HG03457 (cell line): ENCODE measurements at regions not wholly inside any gene's neighbourhood (a gene's known extent, or its start where the extent isn't known, plus 50 kb on each side); places are given as distances from the start of the nearest gene placed in this dataset.
"Not testable (repeated sequence)": the region's sequence is repeated elsewhere in the genome, so short reads cannot be mapped to it uniquely, and the experiment has no call there.

Experiments
- ATAC-seq: cut with Tn5 transposase; IDR thresholded peaks from one replicate; pipeline ENCODE4 v1.9.1; 2021; ENCODE audit warnings: moderate number of reproducible peaks; ENCODE audit not compliant: unreplicated experiment

DNA sequence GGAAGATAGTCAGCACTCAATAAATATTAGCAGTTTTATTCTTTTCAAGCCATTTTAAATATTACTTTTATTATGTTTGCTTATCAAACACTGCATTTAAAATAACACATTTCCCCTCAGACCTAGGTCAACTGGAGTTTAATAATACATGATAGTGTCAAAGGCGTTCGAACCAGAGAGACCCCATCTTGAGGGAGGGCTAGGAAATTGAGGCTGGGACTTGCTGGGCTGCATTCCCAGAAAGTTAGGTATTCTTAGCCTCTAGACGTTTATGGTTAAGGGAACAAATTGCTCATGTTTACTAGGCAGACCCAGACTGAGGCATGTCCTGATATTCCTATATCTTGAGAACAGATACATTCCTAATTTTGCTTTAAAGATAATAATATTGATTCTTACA, 426.5 kb downstream of the METTL4 start:
- ATAC-seq, result no peak

DNA sequence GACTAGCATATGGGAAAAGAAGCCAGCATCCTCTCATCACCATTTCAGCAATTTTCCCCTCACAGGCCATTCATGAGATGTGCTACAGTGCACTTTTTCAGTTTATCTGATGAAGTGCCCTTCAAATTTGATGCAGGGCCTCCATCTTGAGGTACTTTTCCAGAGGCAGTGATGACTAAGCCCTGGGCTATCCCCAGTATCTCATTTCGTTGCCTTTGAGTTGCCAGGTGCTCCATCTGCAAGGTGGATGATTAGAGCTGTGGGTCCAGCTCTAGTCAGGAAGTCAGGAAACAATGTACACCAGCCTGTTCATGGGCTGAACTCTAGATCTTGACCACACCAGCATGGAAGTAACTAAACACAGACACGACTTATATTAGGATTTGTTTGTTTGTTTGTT, 425.2 kb downstream of the METTL4 start:
- no peak for ATAC-seq

DNA sequence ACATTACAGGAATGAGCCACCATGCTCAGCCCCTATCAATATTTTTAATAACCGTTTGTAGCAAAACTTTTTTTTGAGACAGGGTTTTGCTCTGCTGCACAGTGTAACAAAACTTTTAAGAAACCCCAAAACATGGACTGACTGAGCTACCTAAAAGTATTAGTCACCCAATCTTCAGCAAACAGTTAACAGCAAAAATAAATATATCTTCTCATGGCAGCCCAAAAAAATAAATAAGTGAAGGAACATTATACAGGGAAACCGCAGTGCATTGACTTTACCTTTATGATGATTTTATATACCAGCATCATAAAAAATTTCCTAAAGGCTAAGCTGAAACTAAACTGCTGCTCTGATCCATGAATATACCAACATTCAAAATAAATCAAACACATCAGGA, 424.6 kb downstream of the METTL4 start:
- no peak for ATAC-seq

DNA sequence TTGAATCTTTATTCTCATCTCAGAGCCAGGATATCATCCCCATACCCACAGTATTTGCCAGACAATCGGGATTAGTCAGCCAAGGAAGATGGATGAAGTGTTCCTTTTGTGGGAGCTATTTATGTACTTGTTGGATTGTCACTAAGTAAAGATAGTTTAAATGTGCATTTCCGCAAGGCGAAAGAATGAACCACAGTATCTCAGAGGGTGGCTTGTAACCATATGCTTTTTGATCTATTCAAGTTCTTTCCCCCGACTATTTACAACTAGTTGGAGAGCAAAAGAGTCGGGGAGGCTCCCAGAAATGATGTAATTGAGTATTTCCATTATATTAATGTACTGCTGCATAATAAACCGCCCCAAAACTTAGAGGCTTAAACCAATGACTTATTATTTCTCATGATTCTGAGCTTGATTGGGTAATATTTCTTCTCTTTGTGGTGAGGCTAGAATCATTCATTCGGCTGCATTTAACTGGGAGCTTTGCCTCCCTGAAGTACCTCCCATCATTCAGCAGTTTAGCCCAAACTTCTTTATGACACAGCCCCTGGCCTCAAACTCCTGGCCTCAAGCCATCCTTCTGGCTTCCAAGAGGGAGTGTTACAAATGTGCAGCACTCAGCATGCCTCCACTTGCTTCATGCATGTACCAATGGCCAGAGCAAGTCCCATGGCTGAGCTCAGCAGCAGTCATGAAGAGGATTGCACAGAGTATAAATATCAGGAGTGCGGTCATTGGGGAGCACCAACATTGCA, 423.7 kb downstream of the METTL4 start:
- no peak for ATAC-seq

DNA sequence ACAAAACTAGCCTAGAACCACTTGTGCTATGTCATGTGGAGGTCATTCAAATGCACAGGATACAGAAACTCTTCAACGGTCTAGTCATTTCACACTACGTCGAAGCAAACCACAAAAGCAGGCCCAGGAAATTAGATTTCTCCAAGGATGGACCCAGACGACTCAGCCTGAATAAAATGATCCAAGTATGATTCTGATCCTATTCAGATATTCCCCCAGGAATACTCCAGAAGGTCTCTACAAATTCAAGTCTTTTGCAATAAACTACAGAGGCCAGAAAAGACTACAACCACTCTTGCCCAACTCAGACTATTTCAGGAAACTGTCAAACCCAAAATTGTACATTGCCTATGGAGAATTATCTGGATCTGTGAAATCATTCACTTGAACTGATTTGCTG, 422.5 kb downstream of the METTL4 start:
- ATAC-seq, result no peak

DNA sequence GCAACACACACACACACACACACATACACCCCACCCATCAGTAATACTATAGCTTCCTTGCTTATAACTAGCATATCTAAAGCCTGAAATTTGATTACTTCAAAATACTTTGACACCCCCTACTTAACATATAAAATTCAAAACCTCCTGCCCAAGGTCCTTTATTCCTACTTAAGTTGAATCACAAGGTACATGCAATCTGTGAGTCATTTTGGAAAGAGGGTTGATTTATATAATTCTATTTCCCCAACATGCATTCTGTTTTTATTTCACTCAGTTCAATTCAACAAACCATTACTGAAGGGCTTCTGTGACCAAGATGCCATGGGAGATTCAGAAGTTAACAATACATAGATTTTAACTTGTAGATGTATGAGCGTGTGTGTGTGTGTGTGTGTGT, 420.7 kb downstream of the METTL4 start:
- ATAC-seq, result no peak

DNA sequence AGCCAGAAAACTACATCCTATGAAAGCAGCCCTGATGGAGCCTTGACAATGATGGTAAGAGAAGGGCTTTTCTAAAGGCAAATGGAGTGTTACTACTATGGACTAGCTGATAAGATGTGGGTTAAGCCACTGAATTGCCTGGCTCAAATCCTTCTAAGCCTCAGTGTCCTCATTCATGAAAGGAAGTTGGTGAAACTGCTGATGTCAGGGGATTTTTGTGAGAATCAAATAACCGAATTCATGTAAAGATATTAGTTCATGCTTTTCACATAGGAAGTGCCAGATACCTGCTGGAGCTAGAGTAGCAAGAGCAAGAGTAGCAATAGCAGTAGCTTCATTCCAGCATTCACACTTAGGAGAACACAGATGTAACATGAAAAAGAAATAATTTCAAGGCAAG, 417.0 kb downstream of the METTL4 start:
- no peak for ATAC-seq

DNA sequence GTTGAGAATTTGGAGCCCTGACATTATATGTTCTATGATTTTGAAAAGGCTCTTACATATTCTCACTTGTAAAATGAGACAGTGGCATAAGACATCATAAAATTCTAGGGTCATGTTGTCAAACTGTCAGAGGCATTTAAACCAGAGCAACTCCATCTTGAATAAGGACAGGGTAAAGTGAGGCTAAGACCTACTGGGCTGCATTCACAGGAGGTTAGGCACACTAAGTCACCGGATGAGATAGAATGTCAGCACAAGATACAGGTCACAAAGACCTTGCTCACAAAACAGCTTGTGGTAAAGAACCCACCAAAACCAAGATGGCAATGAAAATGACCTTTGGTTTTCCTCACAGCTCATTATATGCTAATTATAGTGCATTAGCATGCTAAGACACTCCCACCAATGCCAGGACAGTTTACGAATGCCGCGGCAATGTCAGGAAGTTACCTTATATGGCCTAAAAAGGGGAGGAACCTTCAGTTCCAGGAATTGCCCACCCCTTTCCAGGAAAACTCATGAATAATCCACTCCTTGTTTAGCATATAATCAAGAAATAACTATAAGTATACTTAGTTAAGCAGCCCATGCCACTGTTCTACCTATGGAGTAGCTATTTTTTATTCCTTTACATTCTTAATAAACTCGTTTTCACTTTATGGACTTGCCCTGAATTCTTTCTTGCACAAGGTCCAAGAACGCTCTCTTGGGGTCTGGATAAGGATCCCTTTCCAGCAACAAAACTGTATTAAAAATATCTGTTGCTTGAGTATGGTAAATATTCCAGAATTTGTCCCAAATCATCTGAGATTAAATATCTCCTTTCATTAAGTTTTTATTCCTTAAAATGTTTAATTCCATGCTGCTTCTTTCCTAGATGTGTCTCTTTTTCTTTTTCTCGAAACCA, 406.4 kb downstream of the METTL4 start:
- ATAC-seq, result no peak

DNA sequence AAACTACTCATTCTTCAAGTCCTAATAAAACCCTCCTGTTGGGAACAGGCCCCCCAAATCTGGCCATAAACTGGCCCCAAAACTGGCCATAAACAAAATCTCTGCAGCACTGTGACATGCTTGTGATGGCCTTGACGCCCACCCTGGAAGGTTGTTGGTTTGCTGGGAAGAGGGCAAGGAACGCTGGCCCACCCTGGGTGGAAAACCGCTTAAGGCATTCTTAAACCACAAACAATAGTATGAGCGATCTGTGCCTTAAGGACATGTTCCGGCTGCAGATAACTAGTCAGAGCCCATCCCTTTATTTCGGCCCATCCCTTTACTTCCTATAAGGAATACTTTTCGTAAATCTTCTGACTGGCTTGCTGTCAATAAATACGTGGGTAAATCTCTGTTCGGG, 404.4 kb downstream of the METTL4 start:
- ATAC-seq, result not testable (repeated sequence)

DNA sequence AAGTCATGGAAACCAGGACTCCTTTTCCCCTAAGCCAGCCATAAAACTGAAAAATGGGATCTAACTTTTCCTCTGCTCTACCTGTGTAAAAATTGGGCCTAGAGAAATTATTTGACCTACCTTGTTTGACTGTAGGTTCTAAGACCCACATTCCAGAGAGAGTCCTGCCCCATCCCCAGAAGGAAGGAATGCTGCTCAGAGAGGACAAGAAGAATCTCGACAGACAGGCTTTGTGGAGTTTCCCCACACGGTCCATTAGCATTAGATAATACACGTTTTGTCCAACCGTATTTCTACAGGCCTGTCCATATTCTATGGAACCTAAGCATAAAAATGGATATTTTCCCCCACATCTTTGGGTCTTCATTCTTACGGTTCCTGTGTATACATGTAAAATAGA, 403.3 kb downstream of the METTL4 start:
- ATAC-seq, result no peak

DNA sequence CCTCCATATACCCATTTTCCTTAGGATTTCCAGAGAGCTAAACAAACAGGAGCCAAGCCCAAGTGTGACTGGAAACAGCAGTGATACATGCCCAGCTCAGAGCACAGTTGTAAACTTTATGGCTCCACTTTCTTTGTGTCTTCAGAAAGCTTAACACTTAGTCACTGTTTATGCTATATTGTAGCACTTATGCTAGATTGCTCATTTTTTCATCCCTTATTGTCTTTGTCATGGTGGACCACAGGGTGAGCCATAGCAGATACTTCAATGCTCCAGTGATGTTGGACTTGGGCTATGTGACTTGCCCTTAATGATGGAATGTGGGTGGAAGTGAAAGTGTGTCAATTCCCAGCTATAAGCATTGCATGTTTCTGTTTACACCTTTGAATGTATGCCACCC, 401.6 kb downstream of the METTL4 start:
- ATAC-seq, result no peak

DNA sequence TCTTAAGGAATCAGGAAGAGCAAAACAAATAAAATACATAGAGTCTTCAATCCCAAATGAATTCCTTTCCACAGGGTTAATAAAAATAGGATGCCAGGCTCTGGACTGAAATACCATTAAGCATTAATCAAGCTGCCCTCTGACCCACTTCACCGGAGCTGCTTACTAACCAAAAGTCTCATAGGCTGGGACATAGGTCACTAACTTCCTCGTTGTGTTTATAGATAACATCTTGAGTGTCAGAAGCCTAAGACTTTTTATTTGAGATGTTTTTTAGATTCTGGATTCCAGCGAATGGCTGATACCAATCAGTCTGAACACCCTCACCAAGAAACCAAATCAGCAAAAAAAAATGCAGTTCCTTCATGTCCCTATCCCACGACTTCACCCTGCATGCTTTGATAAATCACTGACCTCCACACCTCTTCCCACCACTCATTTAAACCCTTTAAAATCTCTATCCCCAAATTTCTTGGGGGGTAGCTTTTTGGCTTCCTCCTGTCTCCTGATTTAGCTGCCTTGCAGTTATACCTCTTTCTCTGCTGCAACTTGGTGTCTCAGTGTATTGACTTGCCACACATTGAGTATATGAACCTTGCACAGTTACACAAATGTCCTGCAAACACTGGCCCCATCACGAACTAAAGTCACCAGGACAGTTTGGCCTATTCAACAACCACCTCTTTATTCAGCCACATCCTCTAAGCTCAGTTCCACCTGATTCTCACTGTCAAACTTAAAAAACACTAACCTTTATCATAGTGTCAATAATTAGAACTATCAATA, 399.3 kb downstream of the METTL4 start:
- no peak for ATAC-seq

DNA sequence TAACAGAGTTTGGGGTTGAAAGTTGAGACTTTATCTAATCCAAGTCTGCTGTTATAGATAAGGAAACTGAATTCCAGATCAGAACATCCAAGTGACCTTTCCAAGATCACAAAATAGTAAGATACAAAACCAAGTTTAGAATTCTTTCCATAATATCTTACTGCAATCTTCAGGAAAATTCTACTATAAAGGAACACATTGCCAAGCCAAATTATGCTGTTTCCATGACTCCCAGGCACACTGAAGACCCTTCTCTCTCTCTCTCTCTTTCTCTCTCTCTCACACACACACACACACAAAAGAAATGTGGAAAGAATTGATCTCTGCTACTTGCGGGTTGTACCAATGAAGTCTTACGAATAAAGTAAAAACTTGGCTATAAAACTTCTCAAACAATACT, 398.4 kb downstream of the METTL4 start:
- no peak for ATAC-seq

DNA sequence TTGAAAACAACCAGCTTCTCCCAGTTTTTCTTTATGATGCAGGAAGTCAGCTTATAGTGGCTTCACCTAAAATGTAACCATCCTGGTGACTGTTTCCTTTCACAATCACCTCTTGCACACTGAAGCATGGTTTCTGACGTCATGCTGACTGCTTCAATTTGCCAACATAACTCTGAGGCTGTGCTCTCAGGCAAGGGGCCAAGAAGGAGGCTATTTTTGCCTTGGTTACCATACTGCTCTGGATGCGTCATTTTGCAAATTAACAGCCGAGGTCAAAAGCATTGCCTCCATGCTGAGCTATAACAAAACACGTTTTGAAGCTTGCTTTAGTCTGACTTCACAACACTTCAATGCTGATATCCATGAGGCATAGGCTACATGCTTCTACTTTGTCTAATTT, 397.8 kb downstream of the METTL4 start:
- no peak for ATAC-seq

DNA sequence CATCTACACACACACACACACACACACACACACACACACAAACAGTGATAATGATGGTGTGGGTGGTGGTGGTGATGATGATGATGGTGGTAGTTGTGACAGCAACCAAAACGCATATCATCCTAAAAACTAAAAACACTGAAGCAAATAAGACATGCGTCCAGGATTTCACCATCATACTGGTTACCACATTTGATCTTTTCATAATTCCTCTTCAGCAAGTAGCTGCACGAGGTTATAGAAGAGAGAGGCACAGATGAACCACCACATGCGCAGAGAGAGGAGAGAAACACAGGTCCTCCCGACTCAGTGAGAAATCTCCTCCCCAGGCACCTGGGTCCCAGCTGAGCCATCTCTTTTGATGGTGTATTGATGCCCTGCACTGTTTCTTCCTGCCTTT, 393.3 kb downstream of the METTL4 start:
- ATAC-seq, result no peak

DNA sequence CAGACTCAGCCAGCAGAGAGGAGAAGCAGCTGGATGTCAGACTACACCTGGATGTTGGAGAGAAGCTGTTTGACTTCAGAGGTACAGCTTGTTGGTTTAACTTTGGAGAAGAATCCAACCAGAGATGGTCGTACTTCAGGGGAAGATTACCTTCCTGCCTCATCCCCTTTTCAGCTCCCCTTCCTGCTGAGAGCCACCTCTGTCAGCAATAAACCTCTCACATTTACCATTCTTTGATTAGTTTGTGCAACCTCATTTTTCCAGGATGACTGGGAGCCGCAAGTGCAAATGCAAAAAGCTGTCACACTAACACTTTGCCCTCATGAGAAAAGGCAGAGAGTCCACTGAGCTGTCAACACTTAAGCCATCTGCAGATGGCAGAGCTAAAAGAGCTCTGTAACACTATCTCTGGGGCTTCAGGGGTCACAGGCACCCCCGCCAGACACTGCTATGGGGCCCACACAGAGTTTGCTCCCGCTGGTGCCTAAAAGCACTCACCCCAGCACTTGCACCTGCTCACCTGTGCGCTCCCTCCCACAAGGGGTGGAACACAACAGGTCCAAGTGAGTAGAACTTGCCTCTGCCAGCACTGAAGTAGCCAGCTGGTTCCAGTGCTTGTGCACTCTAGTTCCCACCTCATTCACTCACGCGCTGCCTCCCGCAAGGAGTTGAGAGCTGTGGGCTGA, 391.7 kb downstream of the METTL4 start:
- ATAC-seq, result no peak

DNA sequence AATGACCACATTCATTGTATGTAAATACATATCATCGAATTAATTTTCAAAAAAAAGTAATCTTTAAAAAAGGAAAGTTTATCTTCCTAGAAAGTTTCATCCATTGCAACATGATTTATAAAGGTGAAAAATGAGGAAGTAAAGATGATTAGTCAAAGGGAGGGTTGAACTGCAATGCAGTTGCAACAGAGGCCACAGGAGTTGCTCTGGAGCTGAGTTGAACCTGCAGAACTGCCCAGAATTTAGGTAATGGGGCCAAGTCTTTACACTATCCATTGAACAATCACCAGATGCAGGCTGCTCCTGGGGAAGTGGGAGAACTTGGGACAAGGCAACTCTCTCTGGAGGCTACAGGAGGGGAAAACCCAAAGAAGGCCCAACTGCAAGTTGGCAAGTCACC, 390.7 kb downstream of the METTL4 start:
- ATAC-seq, result no peak

DNA sequence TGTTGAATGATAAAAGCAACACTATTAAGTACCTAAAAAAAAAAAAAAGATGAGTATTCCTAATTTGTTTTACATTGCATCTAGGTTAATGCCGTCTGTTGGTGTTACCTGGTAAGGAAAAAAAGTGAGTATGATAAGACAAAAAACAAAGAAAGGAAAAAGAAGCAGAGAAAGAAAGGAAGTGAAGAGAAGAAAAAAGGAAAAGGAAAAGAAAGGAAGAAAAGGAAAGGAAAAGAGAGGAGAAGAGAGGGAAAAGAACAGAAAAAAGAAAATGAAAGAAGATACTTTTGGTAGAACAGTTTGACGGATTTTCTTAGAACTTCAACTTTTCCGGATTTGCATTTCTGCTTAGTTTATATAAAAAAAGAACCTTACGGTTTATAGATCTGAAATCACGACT, 387.9 kb downstream of the METTL4 start:
- no peak for ATAC-seq

DNA sequence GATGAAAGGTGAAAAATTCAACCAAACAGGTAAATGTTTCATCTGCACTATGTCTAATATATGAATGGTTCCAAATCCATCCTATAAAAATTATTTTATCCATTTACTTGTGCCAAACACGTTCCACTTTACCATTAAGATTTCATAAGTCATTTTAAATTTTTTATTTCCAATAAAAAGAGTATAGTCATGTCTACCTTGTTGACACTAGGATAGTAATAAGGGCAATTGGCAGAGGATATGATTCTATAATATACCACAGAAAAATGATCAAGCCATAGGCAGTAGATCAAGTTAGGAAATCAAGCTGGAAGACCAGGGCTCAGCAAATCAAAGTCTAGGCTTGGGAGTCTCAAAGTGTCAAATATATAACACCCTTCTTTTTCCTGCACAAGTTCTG, 384.3 kb downstream of the METTL4 start:
- no peak for ATAC-seq

DNA sequence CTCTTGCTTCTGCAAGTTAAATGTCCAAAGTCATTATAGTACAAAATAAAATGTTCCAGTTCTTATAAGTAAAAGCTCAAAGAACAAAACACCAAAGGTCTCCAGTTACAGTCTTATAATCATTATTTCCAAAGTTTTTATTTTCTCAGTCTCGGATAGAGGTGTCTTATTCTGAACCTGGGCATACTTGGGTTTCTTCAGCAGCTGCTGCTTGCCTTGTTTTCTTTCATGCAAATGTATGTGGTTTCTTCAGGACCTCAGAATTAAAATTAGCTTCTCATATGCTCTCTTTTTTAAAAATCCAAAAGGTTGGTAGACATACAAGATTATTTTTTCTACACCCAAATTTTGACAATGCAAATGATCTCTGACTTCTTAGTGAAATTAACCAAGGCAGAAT, 383.0 kb downstream of the METTL4 start:
- ATAC-seq, result no peak

DNA sequence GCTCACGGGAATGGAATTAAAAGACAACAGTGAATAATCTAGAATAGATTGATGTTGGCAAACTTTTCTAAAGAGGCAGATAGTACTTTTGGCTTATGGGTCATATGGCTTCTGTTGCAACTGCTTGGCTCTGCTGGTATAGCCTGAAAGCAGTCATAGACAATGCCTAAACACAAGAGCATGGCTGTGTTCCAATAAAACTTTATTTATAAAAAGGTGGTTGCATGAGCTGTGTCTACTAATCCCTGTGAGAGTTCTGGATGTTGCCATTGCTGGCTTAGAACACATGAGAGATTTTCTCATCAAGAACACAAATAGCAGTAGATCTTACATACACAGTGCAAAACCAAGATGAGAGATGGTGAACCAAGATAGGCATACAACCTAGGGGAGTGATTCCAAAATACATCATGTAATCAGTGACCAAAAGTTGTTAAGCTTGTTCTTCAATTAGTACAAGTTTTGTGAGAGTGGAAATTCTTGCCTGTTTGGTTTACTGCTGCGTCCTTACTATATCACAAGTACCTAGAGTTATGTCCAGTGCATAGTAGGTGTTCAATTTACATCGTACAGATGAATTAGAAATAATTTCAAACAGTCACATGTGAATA, 380.0 kb downstream of the METTL4 start:
- no peak for ATAC-seq
